ENCODE measurements at regions not wholly inside any gene's neighbourhood (a gene's known extent, or its start where the extent isn't known, plus 50 kb on each side); places are given as distances from the start of the nearest gene placed in this dataset.

DNA sequence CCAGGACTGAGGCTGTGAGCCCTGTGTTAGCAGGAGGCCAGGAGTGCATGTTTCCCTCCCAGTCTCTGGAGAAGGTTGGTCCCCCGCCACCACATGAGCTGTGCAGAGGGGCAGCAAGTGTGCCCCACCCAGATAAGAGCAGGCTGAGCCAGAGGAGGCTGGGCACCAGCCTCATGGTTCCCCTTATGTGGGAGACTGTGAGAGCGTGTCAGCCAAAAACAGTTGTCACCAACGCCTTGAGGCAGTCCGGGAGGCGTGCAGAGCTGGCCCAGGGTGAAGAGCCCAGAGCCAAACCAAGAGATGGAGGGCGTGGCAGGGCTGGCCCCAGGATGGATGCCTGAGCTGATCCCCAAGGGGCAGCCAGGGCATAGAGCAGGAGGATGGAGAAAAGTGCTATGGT is 128.7 kb upstream of the GLI2 start:
- TF ChIP-seq, protein P1, sequence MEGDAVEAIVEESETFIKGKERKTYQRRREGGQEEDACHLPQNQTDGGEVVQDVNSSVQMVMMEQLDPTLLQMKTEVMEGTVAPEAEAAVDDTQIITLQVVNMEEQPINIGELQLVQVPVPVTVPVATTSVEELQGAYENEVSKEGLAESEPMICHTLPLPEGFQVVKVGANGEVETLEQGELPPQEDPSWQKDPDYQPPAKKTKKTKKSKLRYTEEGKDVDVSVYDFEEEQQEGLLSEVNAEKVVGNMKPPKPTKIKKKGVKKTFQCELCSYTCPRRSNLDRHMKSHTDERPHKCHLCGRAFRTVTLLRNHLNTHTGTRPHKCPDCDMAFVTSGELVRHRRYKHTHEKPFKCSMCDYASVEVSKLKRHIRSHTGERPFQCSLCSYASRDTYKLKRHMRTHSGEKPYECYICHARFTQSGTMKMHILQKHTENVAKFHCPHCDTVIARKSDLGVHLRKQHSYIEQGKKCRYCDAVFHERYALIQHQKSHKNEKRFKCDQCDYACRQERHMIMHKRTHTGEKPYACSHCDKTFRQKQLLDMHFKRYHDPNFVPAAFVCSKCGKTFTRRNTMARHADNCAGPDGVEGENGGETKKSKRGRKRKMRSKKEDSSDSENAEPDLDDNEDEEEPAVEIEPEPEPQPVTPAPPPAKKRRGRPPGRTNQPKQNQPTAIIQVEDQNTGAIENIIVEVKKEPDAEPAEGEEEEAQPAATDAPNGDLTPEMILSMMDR (IDR thresholded peaks at IDR 0.05; ENCODE audit: low read depth, low read length), result no peak
- in situ Hi-C loops (cut with HindIII; ENCODE audit: low sequenced_read_pairs), result no loop called here
- no peak for DNase-seq (ENCODE audit: low read depth, low spot score)
- no peak overlapping the region for H3K4me3 ChIP-seq (ENCODE audit: low read depth, low read length)

DNA sequence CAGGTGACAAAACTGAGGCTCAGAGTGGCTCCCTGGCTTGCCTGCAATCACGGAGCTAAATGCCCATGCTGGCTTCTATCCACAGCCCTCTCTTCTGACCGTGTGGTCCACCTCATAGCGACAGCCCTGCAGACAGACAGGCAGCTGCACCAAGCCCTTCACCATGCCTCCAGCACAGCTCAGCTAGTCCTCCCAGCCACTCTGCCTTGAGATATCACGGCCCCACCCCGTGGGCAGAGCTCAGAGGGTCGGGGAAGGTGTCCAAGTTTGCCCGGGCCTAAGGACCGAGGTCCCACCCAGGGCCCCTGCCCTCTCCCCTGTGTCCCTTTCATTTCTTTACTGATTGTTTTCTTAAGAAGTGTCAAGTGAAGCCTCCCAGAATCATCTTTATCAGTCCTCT is 128.2 kb upstream of the GLI2 start:
- in situ Hi-C loops (cut with HindIII; ENCODE audit: low sequenced_read_pairs), result no loop called here
- TF ChIP-seq, protein P1 (IDR thresholded peaks at IDR 0.05; ENCODE audit: low read depth, low read length), result no peak
- no peak for DNase-seq (ENCODE audit: low read depth, low spot score)
- no peak overlapping the region for H3K4me3 ChIP-seq (ENCODE audit: low read depth, low read length)

DNA sequence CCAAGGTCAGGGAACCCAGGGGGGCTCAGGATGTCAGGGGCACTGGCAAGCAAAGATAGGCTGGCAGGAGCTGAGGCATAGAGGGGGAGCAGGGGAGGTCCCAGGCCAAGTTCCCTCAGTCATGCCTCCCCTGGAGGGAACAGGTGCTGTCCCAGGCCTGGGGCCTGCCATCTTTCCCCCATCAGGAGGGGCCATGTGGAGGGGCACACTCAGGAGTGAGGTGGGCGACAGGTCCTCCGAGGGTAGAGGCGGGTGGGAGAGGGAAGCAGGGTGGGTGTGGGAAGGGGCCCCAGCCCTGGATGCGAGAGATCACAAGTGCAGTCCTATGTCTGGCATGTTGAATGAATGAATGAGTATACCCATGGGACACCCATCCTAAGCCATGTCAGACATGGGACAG is 127.7 kb upstream of the GLI2 start:
- TF ChIP-seq, protein P1 (IDR thresholded peaks at IDR 0.05; ENCODE audit: low read depth, low read length), result no peak
- in situ Hi-C loops (cut with HindIII; ENCODE audit: low sequenced_read_pairs), result no loop called here
- no peak for DNase-seq (ENCODE audit: low read depth, low spot score)

GRCh38 chr2:120609826-120610395 is 125.8 kb upstream of the GLI2 start:
- H3K4me3 ChIP-seq (ENCODE audit: low read depth, low read length), result no peak overlapping the region
- in situ Hi-C loops (cut with HindIII; ENCODE audit: low sequenced_read_pairs), result no loop called here
- TF ChIP-seq, protein P1 (IDR thresholded peaks at IDR 0.05; ENCODE audit: low read depth, low read length), result no peak
- no peak for DNase-seq (ENCODE audit: low read depth, low spot score)

More for the DNA sequence above, 127.7 kb upstream of the GLI2 start:
- no peak overlapping the region for H3K4me3 ChIP-seq (ENCODE audit: low read depth, low read length)

DNA sequence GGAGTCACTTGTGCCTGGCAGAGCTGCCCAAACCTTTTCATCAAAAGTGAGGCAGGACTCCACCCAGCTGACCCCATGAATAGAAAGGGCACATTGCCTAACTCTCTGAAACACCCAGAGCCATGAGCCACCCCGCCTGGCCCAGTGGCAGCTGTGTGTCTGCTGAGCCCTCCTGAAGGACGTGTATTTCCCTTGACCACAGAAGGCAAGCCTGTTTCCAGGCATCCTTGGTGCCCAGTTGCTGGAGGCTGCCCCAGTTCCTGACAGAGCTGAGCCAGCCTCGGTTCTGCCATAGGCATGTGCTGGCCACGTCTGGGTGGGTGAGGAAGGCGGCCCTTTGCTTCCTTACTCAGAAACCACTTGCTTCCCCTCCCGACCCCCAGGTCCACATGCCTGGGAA is 124.7 kb upstream of the GLI2 start:
- TF ChIP-seq, protein P1 (IDR thresholded peaks at IDR 0.05; ENCODE audit: low read depth, low read length), result no peak
- H3K4me3 ChIP-seq (ENCODE audit: low read depth, low read length), result no peak overlapping the region
- DNase-seq (ENCODE audit: low read depth, low spot score), result no peak
- in situ Hi-C loops (cut with HindIII; ENCODE audit: low sequenced_read_pairs), result no loop called here

DNA sequence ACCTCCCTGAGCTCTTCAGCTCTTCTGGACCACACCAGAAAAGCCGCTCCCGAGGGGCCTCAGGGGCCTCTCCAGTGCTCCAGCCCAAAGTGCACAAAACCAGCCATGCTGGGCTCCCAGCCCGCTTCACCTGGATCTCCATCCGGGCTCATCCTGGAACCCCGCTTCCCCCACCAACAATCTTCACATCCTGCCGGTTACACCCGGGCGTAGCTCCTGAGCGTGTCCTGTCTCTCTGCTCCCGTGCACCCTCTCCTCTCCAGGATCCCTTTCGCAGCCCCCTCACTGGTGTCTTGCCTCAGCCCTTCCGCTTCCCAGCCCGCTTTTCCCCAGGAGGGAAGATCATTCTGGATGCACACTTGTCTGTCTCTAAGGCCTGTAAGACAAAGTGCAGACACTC is 123.7 kb upstream of the GLI2 start:
- DNase-seq (ENCODE audit: low read depth, low spot score), result no peak
- TF ChIP-seq, protein P1 (IDR thresholded peaks at IDR 0.05; ENCODE audit: low read depth, low read length), result no peak
- H3K4me3 ChIP-seq (ENCODE audit: low read depth, low read length), result no peak overlapping the region
- in situ Hi-C loops (cut with HindIII; ENCODE audit: low sequenced_read_pairs), result no loop called here

- H3K4me3 ChIP-seq (ENCODE audit: low read depth, low read length), result no peak overlapping the region
- in situ Hi-C loops (cut with HindIII; ENCODE audit: low sequenced_read_pairs), result no loop called here
- TF ChIP-seq, protein P1 (IDR thresholded peaks at IDR 0.05; ENCODE audit: low read depth, low read length), result no peak
- DNase-seq (ENCODE audit: low read depth, low spot score), result no peak
These were observed 123.2 kb upstream of the GLI2 start for GRCh38 chr2:120612471-120612870.

Measured in astrocyte of the spinal cord (primary cell).